NCI-H345 treated with DMSO at 0.1 percent for 48 hours (cell line): ENCODE measurements at regions not wholly inside any gene's neighbourhood (a gene's known extent, or its start where the extent isn't known, plus 50 kb on each side); places are given as distances from the start of the nearest gene placed in this dataset.

ENCODE experiments used
- DNase-seq: peaks from one replicate; lab custom pipeline; 2025; ENCODE audit not compliant: unreplicated experiment; lab: John Stamatoyannopoulos, UW

DNA sequence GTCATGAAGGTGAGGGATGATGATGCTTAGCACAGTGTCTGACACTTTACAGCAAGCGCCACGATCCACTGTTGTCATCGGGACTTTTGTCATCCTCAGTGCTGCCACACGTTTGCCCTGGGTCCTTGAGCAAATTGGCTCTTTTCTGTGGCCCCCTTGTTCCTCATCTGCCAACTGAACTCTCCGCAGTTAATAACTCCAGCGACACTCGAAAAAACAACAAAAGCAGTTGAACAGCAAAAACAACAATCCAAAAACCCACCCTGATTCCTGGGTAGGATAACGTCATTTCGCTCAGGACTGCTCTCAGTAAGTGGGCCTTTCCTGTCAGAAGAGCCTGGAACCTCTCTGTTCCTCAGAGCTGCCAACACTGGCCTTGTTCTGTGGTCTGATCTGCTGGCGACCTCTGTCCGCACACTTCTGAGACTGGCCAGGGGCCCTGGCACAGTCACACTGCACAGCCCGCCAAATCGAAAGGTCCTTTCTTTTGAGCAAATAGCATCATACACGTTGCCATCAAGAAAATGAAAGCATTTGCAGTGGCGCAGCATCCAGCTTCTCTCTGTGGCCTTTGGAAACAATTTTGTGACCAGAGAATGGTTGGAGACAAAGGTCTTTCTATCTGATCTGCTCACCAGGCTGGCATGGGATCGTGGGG lies 79.9 kb upstream of the SYT13 start:
- DNase-seq = no peak

DNA sequence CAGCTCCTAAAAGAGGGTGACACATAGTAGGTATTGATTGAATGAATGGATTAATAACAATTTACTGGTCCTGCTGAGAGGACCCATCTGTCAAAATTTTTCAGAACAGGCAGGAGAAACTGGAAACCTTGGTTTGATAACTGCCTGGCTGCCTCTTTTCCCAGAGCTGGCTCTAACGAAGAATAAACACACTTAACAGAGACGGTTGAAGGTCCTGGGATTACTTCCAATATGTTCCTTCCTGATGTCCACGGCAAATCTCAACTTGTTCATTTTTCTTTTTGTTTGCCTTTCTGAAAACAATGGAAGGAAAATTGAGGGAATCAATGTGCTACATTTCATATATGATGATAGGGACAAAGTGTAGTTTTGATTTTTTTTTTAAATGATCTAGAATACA lies 76.5 kb upstream of the SYT13 start:
- no peak for DNase-seq

DNA sequence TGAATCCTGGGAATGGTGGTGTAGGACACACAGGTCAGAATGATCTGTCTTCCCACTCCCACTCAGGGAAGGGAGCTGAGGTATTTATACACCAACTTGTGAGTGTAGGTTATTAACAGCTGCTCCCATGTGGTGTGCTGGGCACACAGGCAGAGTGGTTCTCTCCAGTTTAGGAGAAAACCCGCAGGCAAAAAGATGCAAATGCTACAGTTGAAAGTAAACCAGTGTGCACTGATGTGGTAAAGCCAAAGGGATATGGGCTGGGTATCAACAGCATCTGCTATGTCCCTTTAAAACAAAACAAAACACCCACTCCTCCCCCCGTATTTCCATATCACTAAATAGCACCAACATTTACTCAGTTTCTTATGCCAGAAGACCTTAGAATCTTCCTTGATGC lies 75.4 kb upstream of the SYT13 start:
- DNase-seq = no peak

DNA sequence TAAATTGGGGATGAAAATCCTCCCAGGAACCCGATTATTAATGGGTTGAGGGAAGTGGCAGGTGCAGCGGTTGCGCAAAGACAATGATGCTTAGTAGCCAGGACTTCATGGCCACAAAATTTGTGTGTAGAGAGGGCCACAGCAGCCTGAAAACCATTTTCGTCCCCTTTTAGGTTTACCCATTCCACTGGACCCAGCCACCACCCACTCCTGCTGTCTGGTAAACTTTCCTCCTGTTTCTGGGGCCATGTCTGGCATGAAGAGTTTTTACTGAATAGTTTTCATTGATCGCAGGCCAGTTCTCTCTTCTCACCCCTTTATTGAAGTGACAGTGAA lies 69.5 kb upstream of the SYT13 start:
- no peak for DNase-seq

DNA sequence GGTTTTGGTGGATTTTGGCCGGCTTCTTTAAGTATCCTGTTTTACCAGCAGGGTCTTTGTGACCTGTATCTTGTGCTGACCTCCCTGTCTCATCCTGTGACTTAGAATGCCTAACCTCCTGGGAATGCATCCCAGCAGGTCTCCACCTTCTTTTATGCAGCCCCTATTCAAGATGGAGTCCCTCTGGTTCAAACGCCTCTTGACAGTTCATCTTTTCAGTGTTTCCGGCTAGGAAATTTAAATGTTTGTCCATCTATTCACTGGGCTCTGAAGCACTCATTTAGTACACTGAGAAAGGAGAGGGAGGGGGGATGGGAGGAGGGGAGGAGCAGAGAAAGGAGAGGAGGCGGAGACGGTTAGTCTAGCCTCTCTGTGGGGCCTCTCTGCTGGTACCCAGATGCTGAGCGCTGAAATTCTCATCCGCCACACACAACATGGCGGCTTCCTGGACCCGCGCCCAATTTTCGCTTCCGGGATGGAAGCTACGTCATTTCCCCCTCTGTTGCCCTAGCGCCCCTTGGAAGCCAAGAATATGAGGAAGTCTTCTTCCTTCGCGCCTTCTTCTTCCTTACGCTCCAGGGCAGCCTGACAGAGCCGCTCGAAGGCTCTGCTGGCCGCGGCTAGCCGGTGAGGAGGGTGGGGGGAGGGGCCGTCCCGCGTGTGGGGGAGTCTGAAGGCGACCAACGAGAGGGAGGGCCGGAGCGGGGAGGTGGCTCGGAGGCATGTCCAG lies 69.0 kb upstream of the SYT13 start:
- peak; percentile 89 for DNase-seq

DNA sequence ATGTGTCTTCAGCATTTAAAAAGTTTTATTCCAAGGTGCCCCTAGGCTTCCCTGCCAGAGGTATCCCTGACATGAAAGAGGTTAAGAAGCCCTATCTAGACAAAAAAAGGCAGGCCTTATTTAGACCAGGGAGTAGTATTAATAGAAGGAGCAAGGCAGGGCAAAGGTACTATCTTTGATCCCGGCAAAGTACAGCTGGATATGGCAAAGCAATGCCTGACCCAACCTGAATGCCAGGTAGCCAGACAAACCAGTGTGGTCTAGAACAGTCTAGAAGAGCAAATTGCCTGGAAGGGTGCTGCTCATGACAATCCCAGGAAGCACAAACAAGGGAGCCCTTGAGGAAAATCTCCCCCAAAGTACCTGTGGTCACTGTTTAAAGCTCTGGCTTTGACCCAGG lies 62.6 kb upstream of the SYT13 start:
- no peak for DNase-seq

DNA sequence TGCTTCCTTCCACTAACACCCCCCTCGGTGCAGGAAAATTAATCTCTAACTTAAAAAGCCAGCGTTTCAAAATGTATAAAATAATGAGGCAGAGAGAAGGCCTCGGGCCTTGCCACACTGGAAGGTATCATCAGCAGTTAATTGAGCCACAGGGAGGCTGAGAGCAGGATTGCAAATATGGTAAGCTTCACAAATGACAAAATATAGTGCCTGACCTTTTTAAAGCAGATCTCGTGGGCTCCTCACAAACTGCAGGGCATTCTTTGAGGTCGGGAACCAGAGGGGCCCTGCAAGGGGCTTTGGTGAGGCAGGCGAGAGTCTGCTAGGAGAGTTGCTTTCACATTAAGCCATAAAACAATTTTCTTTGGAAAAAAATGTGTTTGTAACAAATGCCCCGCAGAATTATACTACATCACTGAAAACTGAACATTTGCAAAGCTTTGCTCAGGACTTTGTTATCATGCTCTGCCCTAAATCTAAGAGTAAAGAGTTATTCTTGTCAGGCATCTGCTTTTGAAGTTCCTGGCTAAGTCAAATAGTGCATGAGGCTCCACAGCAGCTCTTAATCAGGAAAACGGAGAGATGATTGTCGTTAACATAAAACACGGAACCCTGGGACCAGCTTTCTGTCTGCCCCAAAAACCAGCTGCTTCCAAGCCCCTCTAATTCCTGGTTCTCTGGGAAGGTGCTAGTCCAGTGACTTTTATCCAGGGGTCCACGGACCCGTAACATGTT lies 61.4 kb upstream of the SYT13 start:
- DNase-seq = no peak

DNA sequence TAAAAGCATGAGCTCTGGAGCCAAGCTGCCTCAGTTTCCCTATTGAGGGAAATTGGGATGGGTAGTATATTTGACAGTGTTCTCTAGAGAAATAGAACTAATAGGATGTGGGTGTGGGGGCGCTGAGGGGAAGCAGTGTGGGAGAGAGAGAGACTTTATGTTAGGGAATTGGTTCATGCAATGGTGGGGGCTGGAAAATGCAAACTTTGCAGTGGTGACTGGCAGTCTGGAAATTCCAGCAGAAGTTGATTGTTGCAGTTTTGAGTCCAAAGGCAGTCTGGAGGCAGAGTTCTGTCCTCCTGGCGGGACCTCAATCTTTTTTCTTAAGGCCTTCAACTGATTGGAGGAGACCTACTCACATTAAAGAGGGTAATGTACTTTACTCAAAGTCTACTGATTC lies 59.4 kb upstream of the SYT13 start:
- no peak for DNase-seq

DNA sequence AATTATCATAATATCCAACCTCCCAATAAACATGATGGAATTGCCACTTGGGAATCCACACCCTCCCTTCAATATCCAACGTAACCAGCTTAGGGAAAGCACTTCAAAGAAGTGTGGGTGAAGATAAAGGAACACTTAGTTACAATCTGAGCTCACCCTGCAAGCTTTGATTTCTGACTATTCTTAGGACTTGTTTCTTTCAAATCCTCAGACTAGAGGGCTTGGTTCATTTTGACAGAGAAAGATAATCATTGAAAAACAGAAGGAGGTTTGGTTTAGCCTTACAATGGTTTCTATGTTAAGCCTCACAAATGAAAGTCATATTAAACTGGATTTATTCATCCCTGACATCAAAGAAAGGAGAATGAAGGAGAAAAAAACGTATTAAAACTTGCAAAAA lies 57.9 kb upstream of the SYT13 start:
- no peak for DNase-seq

DNA sequence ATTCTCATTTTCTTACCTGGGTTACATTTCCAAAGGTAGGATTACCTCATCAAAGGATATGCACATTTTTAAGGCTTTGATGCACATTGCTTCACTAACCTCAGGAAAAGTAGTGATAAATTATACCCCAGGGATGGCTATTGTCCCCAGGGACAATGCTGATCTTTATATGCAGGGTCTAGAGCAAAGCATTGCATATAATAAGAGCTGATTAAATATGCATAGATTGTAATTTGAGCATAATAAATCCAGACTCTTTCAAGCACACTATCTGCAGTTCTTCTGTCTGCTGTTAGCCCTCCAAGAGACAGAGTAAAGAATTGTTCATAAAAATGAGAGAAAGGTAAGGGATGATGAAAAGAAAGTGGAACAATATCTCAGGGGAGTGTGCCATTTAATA lies 57.3 kb upstream of the SYT13 start:
- DNase-seq = no peak

DNA sequence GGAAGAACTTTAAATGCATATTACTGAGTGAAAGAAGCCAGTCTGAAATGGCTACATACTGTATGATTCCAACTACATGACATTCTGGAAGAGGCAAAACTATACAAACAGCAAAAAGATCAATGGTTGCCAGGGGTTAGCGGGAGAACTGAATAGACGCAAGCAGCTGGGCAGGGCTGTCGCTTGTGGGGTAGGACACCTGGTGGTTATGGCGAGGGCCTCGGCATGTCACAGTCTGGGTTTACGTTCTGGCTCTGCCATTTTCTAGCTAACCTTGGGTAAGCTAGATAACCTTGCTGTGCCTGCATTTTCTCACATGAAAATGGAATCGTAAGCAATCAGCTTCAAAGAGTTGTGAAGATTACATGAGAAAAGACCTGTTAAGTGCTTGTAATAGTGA lies 55.2 kb upstream of the SYT13 start:
- no peak for DNase-seq

DNA sequence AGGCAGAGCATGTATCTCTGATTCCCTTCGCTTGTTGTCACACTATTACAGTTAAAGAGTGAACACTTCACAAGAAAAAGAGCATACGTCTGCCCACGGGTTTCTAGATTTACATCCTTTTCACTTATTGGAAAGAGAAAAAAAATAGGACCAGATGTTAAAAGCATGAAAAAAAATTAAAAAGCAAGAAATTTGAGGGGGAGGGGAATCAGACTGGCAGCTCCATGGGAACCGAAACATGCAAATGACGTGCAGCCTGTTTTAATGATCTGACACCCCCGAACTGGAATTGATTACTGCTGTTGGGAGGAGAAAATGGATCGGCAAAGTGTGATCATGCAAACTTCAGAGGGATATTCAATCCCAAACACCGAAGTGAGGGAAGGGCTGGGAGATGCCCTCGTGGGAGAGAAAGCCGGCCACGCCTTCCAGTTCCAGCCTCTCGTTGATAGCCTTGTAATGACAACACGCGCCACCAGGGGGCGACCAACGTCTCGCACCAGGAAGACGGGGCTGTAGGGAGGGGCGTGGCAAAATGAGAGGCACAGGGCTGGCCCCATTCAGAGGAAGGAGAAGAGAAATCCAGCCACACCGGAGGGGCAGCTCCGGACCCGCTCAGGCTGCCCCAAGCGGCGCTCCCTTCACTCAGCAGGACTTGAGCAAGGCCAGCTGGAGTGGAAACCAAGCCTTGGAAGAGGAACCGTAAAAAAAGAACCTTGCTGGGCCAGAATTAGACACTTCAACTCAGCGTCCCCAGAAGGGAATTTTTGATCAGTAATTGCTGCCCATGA lies 53.8 kb upstream of the SYT13 start:
- DNase-seq = peak; percentile 75

DNA sequence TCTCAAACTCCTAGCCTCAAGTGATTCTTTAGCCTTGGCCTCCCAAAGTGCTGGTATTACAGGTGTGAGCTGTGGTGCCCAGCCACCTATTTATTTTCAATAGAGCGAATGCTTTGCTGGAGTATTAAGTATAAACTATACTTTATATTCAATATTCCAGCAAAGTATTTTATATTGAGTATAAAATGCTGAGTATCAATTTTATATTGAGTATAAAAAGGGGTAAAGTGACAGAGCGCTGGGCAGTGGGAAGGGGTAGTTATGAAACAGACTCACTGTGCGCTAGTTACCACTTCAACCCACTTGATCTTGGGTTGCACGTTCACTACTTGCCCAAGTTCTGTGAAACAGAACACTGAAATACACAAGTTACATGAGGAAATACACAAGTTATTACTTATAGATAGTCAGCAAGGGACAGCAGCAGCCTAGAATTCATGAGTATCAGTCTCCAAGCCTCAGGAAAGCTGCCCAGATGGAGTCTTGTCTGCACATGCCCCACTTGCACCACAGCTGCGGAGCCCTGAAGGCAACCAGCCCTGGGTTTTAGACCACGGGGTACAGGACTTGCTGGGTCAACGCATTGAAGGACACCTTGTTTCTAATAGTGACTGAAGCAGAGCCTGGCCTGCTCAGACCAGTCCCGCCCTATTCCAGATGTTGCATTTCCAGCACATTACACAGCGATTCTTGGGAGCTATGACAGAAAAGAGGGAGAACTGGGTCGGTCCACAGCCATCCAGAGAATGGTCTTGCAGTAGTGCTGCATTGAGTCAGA lies 51.6 kb upstream of the SYT13 start:
- no peak for DNase-seq

DNA sequence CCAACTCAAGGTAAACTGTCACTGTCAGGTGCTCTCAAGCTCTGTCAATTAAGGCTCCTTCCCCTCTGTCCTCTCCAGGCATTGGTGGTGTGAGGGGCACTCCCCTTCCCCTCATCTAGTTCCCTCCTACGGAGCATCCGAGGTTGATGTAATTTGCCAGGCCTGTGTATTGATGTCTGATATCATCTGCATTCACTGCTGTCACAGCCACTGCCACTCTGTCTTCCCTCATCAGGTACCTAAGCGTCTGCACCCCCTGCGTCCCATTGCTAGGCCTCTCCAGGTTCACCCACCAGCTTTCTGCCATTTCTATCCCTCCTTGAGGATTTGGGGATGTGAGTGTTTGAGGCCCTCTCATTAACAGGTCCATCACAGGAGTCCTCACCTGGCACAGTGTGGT lies 50.0 kb upstream of the SYT13 start:
- no peak for DNase-seq
